ENCODE measurements at regions not wholly inside any gene's neighbourhood (a gene's known extent, or its start where the extent isn't known, plus 50 kb on each side); places are given as distances from the start of the nearest gene placed in this dataset.

DNA sequence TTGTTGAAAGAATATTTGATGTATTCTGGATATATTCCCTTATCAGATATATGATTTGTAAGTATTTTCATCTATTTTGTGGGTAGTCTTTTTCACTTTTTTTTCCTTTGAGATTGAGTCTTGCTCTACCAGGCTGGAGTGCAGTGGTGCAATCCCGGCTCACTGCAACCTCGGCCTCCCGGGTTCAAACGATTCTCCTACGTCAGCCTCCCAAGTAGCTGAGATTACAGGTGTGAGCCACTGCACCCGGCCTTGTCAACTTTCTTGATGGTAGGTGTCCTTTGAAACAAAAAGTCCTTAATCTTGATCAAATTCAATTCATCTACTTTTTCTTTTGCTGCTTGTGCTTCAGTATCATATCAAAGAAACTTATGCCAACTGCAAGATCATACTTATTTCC is 297.2 kb upstream of the NRSN1 start:
- no peak overlapping the region for H2AK9ac ChIP-seq (replicated peaks; ENCODE audit: low read depth, low read length, poor library complexity)
- dilution Hi-C loops (cut with HindIII; ENCODE audit: low sequenced_read_pairs, unreplicated experiment), result no loop called here
- DNase-seq, result no peak
- H3K4me3 ChIP-seq (ENCODE audit: insufficient read depth, low read depth, low read length), result no peak overlapping the region
- H3K9me3 ChIP-seq (ENCODE audit: control insufficient read depth, insufficient read depth, low read length), result 0 out of 2 replicates have a peak, but pooled peaks cover 2% of the 10 kb centered on the region
- WGBS, 2 experiments (ENCODE audit: extremely low coverage in 2 of 2, insufficient read length in 1 of 2), result 86% methylated on average over 5 of the region's 6 CpGs; no CpG with 5 or more reads in 1 of the 2 experiments
- no peaks in the 10 kb centered on the region for H4K20me1 ChIP-seq (ENCODE audit: insufficient read depth, low read length)
- H3K36me3 ChIP-seq (ENCODE audit: control insufficient read depth, insufficient read depth, low read length), result no peaks in the 10 kb centered on the region
- no peak overlapping the region for H3K18ac ChIP-seq (ENCODE audit: low read depth, low read length)
- ChIA-PET CTCF (no interaction called here), POLR2A (ENCODE audit: unreplicated experiment) (no interaction called here)
- no peak overlapping the region for H2AFZ ChIP-seq (replicated peaks; ENCODE audit: low read length, poor library complexity)
- no peak overlapping the region for H2BK20ac ChIP-seq (ENCODE audit: low read depth, low read length)
- H3K9ac ChIP-seq (ENCODE audit: low read depth, low read length), result no peak overlapping the region
- no TSS peak for BruUV-seq (replicated peaks)
- intact Hi-C loops (cut with micrococcal nuclease), result no loop called here
- H2BK120ac ChIP-seq (ENCODE audit: low read depth, low read length), result no peak overlapping the region
- H3K4me2 ChIP-seq (ENCODE audit: low read depth, low read length), result no peak overlapping the region
- H3K9me1 ChIP-seq (ENCODE audit: insufficient read depth, low read length), result no peaks in the 10 kb centered on the region
- TF ChIP-seq, protein P1, sequence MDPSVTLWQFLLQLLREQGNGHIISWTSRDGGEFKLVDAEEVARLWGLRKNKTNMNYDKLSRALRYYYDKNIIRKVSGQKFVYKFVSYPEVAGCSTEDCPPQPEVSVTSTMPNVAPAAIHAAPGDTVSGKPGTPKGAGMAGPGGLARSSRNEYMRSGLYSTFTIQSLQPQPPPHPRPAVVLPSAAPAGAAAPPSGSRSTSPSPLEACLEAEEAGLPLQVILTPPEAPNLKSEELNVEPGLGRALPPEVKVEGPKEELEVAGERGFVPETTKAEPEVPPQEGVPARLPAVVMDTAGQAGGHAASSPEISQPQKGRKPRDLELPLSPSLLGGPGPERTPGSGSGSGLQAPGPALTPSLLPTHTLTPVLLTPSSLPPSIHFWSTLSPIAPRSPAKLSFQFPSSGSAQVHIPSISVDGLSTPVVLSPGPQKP (IDR thresholded peaks at IDR 0.05; ENCODE audit: borderline replicate concordance, low read depth, low read length), result no peak
- TF ChIP-seq CHD1 (IDR thresholded peaks at IDR 0.05; ENCODE audit: low read depth, low read length), result no peak
- no peak for TF ChIP-seq MAFK (IDR thresholded peaks at IDR 0.05; ENCODE audit: low read depth, low read length)
- no peak for TF ChIP-seq MAZ (IDR thresholded peaks at IDR 0.05; ENCODE audit: borderline replicate concordance, low read depth, low read length)
- TF ChIP-seq BHLHE40 (IDR thresholded peaks at IDR 0.05; ENCODE audit: low read depth, low read length), result no peak
- TF ChIP-seq, protein P2, sequence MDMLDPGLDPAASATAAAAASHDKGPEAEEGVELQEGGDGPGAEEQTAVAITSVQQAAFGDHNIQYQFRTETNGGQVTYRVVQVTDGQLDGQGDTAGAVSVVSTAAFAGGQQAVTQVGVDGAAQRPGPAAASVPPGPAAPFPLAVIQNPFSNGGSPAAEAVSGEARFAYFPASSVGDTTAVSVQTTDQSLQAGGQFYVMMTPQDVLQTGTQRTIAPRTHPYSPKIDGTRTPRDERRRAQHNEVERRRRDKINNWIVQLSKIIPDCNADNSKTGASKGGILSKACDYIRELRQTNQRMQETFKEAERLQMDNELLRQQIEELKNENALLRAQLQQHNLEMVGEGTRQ (IDR thresholded peaks at IDR 0.05; ENCODE audit: low read depth, low read length), result no peak
- TF ChIP-seq MXI1 (IDR thresholded peaks at IDR 0.05; ENCODE audit: borderline replicate concordance, low read depth, low read length), result no peak
- no peak for TF ChIP-seq RCOR1 (IDR thresholded peaks at IDR 0.05; ENCODE audit: insufficient replicate concordance, low read length)
- no peak for TF ChIP-seq POLR2A (IDR thresholded peaks at IDR 0.05; ENCODE audit: low read depth, low read length)
- TF ChIP-seq NFE2L2 (IDR thresholded peaks at IDR 0.05; ENCODE audit: low read depth, low read length), result no peak
- TF ChIP-seq RFX5 (IDR thresholded peaks at IDR 0.05; ENCODE audit: low read depth, low read length), result no peak
- TF ChIP-seq, protein P3, sequence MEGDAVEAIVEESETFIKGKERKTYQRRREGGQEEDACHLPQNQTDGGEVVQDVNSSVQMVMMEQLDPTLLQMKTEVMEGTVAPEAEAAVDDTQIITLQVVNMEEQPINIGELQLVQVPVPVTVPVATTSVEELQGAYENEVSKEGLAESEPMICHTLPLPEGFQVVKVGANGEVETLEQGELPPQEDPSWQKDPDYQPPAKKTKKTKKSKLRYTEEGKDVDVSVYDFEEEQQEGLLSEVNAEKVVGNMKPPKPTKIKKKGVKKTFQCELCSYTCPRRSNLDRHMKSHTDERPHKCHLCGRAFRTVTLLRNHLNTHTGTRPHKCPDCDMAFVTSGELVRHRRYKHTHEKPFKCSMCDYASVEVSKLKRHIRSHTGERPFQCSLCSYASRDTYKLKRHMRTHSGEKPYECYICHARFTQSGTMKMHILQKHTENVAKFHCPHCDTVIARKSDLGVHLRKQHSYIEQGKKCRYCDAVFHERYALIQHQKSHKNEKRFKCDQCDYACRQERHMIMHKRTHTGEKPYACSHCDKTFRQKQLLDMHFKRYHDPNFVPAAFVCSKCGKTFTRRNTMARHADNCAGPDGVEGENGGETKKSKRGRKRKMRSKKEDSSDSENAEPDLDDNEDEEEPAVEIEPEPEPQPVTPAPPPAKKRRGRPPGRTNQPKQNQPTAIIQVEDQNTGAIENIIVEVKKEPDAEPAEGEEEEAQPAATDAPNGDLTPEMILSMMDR (conservative IDR thresholded peaks at IDR 0.05; ENCODE audit: low read depth, low read length), result no peak
- no peak for TF ChIP-seq RAD21 (IDR thresholded peaks at IDR 0.05; ENCODE audit: low read length)
- TF ChIP-seq SMC3 (IDR thresholded peaks at IDR 0.05; ENCODE audit: low read depth, low read length), result no peak
- TF ChIP-seq FOS (IDR thresholded peaks at IDR 0.05; ENCODE audit: low read depth, low read length), result no peak
- H3K56ac ChIP-seq (ENCODE audit: extremely low read depth, insufficient read depth, low read length), result no peak overlapping the region
- no peak overlapping the region for H3K4ac ChIP-seq (ENCODE audit: low read depth, low read length)
- no peak overlapping the region for H3K23ac ChIP-seq (ENCODE audit: low read depth, low read length)
- ATAC-seq (ENCODE audit: low read depth), result no peak
- H2AK5ac ChIP-seq (ENCODE audit: low read depth, low read length), result no peak overlapping the region
- H4K5ac ChIP-seq (ENCODE audit: low read depth, low read length), result no peak overlapping the region
- no peaks in the 10 kb centered on the region for H3K4me1 ChIP-seq (ENCODE audit: control insufficient read depth, insufficient read depth, low read length)
- H3K79me1 ChIP-seq (ENCODE audit: low read depth in 1 of 2, low read length in 2 of 2), result no peaks in the 10 kb centered on the region
- no peaks in the 10 kb centered on the region for H3K27me3 ChIP-seq (ENCODE audit: control insufficient read depth, insufficient read depth, low read length)
- no peak overlapping the region for H2BK15ac ChIP-seq (ENCODE audit: low read depth, low read length)
- no peak overlapping the region for H2BK5ac ChIP-seq (ENCODE audit: low read depth, low read length, poor library complexity, severe bottlenecking)
- H3K14ac ChIP-seq (replicated peaks; ENCODE audit: low read depth, low read length), result no peak overlapping the region
- H4K91ac ChIP-seq (ENCODE audit: insufficient read depth, low read depth, low read length), result no peak overlapping the region
- H3K27ac ChIP-seq (ENCODE audit: insufficient read depth, low read length), result no peak overlapping the region
- in situ Hi-C loops (cut with MboI; ENCODE audit: low sequenced_read_pairs), result no loop called here
- H4K8ac ChIP-seq (ENCODE audit: low read depth in 2 of 2, low read length in 2 of 2), result no peak overlapping the region
